ENCODE measurements at regions not wholly inside any gene's neighbourhood (a gene's known extent, or its start where the extent isn't known, plus 50 kb on each side); places are given as distances from the start of the nearest gene placed in this dataset.

- H3K36me3 ChIP-seq (ENCODE audit: control insufficient read depth, insufficient read depth, low read length) = no peaks in the 10 kb centered on the region
- H3K27me3 ChIP-seq (ENCODE audit: control insufficient read depth, insufficient read depth, low read length) = no peaks in the 10 kb centered on the region
- TF ChIP-seq CTCF (IDR thresholded peaks at IDR 0.05; ENCODE audit: insufficient read depth, low read length, poor library complexity, severe bottlenecking) = no peak
- H3K4me3 ChIP-seq (ENCODE audit: low read depth, low read length) = no peak overlapping the region
- DNase-seq (ENCODE audit: low read depth) = no peak
Observed at GRCh38 chr2:11007331-11008264, 95.9 kb downstream of the KCNF1 start.

GRCh38 chr2:11008773-11009172 is 97.0 kb downstream of the KCNF1 start:
- Histone ChIP-seq H3K27me3 (ENCODE audit: control insufficient read depth, insufficient read depth, low read length) (no peaks in the 10 kb centered on the region), H3K4me3 (ENCODE audit: low read depth, low read length) (no peak overlapping the region), H3K36me3 (ENCODE audit: control insufficient read depth, insufficient read depth, low read length) (no peaks in the 10 kb centered on the region)
- DNase-seq (ENCODE audit: low read depth) = no peak
- TF ChIP-seq CTCF (IDR thresholded peaks at IDR 0.05; ENCODE audit: insufficient read depth, low read length, poor library complexity, severe bottlenecking) = no peak

GRCh38 chr2:11009176-11009575 is 97.4 kb downstream of the KCNF1 start:
- TF ChIP-seq CTCF (IDR thresholded peaks at IDR 0.05; ENCODE audit: insufficient read depth, low read length, poor library complexity, severe bottlenecking) = no peak
- Histone ChIP-seq H3K27me3 (ENCODE audit: control insufficient read depth, insufficient read depth, low read length) (no peaks in the 10 kb centered on the region), H3K36me3 (ENCODE audit: control insufficient read depth, insufficient read depth, low read length) (no peaks in the 10 kb centered on the region), H3K4me3 (ENCODE audit: low read depth, low read length) (no peak overlapping the region)
- no peak for DNase-seq (ENCODE audit: low read depth)

GRCh38 chr2:11009891-11010290 is 98.2 kb downstream of the KCNF1 start:
- Histone ChIP-seq H3K27me3 (ENCODE audit: control insufficient read depth, insufficient read depth, low read length) (no peaks in the 10 kb centered on the region), H3K4me3 (ENCODE audit: low read depth, low read length) (no peak overlapping the region), H3K36me3 (ENCODE audit: control insufficient read depth, insufficient read depth, low read length) (no peaks in the 10 kb centered on the region)
- no peak for DNase-seq (ENCODE audit: low read depth)
- TF ChIP-seq CTCF (IDR thresholded peaks at IDR 0.05; ENCODE audit: insufficient read depth, low read length, poor library complexity, severe bottlenecking) = no peak

- Histone ChIP-seq H3K36me3 (ENCODE audit: control insufficient read depth, insufficient read depth, low read length) (no peaks in the 10 kb centered on the region), H3K4me3 (ENCODE audit: low read depth, low read length) (no peak overlapping the region), H3K27me3 (ENCODE audit: control insufficient read depth, insufficient read depth, low read length) (no peaks in the 10 kb centered on the region)
- DNase-seq (ENCODE audit: low read depth) = no peak
- TF ChIP-seq CTCF (IDR thresholded peaks at IDR 0.05; ENCODE audit: insufficient read depth, low read length, poor library complexity, severe bottlenecking) = no peak
Observed at GRCh38 chr2:11011359-11011758, 99.6 kb downstream of the KCNF1 start.
